Stomach (tissue), 4 donors: ENCODE measurements at regions not wholly inside any gene's neighbourhood (a gene's known extent, or its start where the extent isn't known, plus 50 kb on each side); places are given as distances from the start of the nearest gene placed in this dataset.

Source experiments
- EP300 ChIP-seq: sonication (generic); formaldehyde crosslinking; IDR thresholded peaks from one replicate; pipeline ENCODE4 v1.6.1; 2017; ENCODE audit warnings: antibody characterized with exemption
- POLR2A ChIP-seq, 4 donors: fragments of 450-650 bp; IDR thresholded peaks; one replicate each; pipeline ENCODE4 v1.6.1; 2016; ENCODE audit warnings: antibody characterized with exemption in 4 of 4, control low read depth in 2 of 4, mild to moderate bottlenecking in 1 of 4, moderate library complexity in 1 of 4
- POLR2AphosphoS5 ChIP-seq, 3 donors: sonication (generic); formaldehyde crosslinking; IDR thresholded peaks; one replicate each; pipeline ENCODE4 v1.6.1; 2016; ENCODE audit warnings: antibody characterized with exemption in 3 of 3
- TF ChIP-seq, protein P1 (sequence below), 7 experiments: fragments of 450-650 bp in 4 of 7; fragments of 200-600 bp in 3 of 7; sonication (generic) in 3 of 7; IDR thresholded peaks; one replicate each; pipeline ENCODE4 v1.5.1; 2016 to 2019; ENCODE audit warnings: antibody characterized with exemption in 7 of 7, control low read depth in 2 of 7, mild to moderate bottlenecking in 1 of 7

- TF ChIP-seq, protein P1, sequence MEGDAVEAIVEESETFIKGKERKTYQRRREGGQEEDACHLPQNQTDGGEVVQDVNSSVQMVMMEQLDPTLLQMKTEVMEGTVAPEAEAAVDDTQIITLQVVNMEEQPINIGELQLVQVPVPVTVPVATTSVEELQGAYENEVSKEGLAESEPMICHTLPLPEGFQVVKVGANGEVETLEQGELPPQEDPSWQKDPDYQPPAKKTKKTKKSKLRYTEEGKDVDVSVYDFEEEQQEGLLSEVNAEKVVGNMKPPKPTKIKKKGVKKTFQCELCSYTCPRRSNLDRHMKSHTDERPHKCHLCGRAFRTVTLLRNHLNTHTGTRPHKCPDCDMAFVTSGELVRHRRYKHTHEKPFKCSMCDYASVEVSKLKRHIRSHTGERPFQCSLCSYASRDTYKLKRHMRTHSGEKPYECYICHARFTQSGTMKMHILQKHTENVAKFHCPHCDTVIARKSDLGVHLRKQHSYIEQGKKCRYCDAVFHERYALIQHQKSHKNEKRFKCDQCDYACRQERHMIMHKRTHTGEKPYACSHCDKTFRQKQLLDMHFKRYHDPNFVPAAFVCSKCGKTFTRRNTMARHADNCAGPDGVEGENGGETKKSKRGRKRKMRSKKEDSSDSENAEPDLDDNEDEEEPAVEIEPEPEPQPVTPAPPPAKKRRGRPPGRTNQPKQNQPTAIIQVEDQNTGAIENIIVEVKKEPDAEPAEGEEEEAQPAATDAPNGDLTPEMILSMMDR (IDR thresholded peaks at IDR 0.05) = no peak
- TF ChIP-seq POLR2AphosphoS5 (IDR thresholded peaks at IDR 0.05) = peak in 1 of 3 donors; percentile 41
- no peak for TF ChIP-seq POLR2A (IDR thresholded peaks at IDR 0.05)
- no peak for TF ChIP-seq EP300
Measured at GRCh38 chr12:79991586-79991985, 56.7 kb upstream of the PPP1R12A start.
